K562 (cell line): ENCODE measurements at regions not wholly inside any gene's neighbourhood (a gene's known extent, or its start where the extent isn't known, plus 50 kb on each side); places are given as distances from the start of the nearest gene placed in this dataset.

Source experiments
- ARNT ChIP-seq, 2 experiments: fragments of 450-650 bp; IDR thresholded peaks; 2 replicates each; pipeline ENCODE4 v1.6.1; 2016; ENCODE audit warnings: mild to moderate bottlenecking in 1 of 2
- BCLAF1 ChIP-seq, 2 experiments: fragments of 450-650 bp in 1 of 2; IDR thresholded peaks; 2 replicates each; pipeline ENCODE4 v1.6.1; 2011 to 2017; ENCODE audit warnings: low read depth in 2 of 2, antibody characterized with exemption in 1 of 2, borderline replicate concordance in 1 of 2, low read length in 1 of 2, mild to moderate bottlenecking in 1 of 2, mixed read lengths in 1 of 2; ENCODE audit not compliant: control insufficient read depth in 1 of 2
- CEBPG ChIP-seq, 3 experiments: fragments of 200-800 bp in 1 of 3; sonication (Bioruptor generic) in 1 of 3; sonication (generic) in 1 of 3; formaldehyde crosslinking in 1 of 3; IDR thresholded peaks in 2 of 3; conservative IDR thresholded peaks in 1 of 3; 2 replicates each; pipeline versions ENCODE4 v1.6.1 to v1.8.0; 2016 to 2022; ENCODE audit warnings: missing compliant biosample characterization in 2 of 3, missing genetic modification characterization in 2 of 3, mild to moderate bottlenecking in 1 of 3, missing genetic modification reagents in 1 of 3
- EZH2 ChIP-seq: IDR thresholded peaks from 2 replicates; pipeline ENCODE4 v1.6.1; 2012; ENCODE audit warnings: low read depth, mild to moderate bottlenecking, inconsistent platforms, low read length, borderline replicate concordance
- FOXM1 ChIP-seq, 2 experiments: fragments of 450-650 bp in 1 of 2; sonication (generic) in 1 of 2; formaldehyde crosslinking in 1 of 2; IDR thresholded peaks; 2 replicates each; pipeline versions ENCODE4 v1.6.1 to v1.9.0; 2017 to 2022; ENCODE audit warnings: low read depth in 2 of 2, mild to moderate bottlenecking in 2 of 2, missing genetic modification reagents in 1 of 2, moderate library complexity in 1 of 2
- NFE2L1 ChIP-seq: fragments of 450-650 bp; IDR thresholded peaks from 2 replicates; pipeline ENCODE4 v1.6.1; 2016; ENCODE audit warnings: missing genetic modification characterization, low read depth, mild to moderate bottlenecking, missing compliant biosample characterization, moderate library complexity, borderline replicate concordance
- ZNF586 ChIP-seq: fragments of 450-650 bp; formaldehyde crosslinking; conservative IDR thresholded peaks from 2 replicates; pipeline ENCODE4 v1.4.0; 2020; ENCODE audit warnings: mild to moderate bottlenecking, moderate library complexity
- ZSCAN32 ChIP-seq: fragments of 450-650 bp; formaldehyde crosslinking; IDR thresholded peaks from 2 replicates; pipeline ENCODE4 v1.4.0; 2020; ENCODE audit warnings: mild to moderate bottlenecking, moderate library complexity
- TF ChIP-seq, protein P1 (sequence below), 3 experiments: IDR thresholded peaks in 2 of 3; conservative IDR thresholded peaks in 1 of 3; 2 replicates each; pipeline ENCODE4 v1.5.1; 2011 to 2012; ENCODE audit warnings: low read length in 3 of 3, mild to moderate bottlenecking in 3 of 3, control low read depth in 2 of 3, improper control_type of control experiment in 1 of 3, inconsistent platforms in 1 of 3, low read depth in 1 of 3, mixed read lengths in 1 of 3, moderate library complexity in 1 of 3; ENCODE audit not compliant: insufficient read depth in 2 of 3
- TF ChIP-seq, protein P2 (sequence below): fragments of 450-650 bp; formaldehyde crosslinking; conservative IDR thresholded peaks from 2 replicates; pipeline ENCODE4 v1.4.0; 2022; ENCODE audit warnings: mild to moderate bottlenecking, missing genetic modification characterization
- TF ChIP-seq, protein P3 (sequence below): fragments of 250-450 bp; sonication (Bioruptor Pico); IDR thresholded peaks from 2 replicates; pipeline ENCODE4 v1.8.0; 2021; ENCODE audit warnings: moderate library complexity, mild to moderate bottlenecking, inconsistent platforms

- TF ChIP-seq NFE2L1 (tag) (no peak), ZSCAN32 (CRISPR knock-in tag) (no peak), ARNT (IDR thresholded peaks at IDR 0.05) (no peak), BCLAF1 (IDR thresholded peaks at IDR 0.05; ENCODE audit: borderline replicate concordance in 1 of 2, control insufficient read depth in 1 of 2, low read depth in 2 of 2, low read length in 1 of 2) (no peak), EZH2 (no peak), CEBPG (CRISPR knock-in tag; IDR thresholded peaks at IDR 0.05) (no peak), CEBPG (tag; conservative IDR thresholded peaks at IDR 0.05 in 1 of 2, IDR thresholded peaks at IDR 0.05 in 1 of 2) (no peak), FOXM1 (IDR thresholded peaks at IDR 0.05; ENCODE audit: low read depth) (no peak), FOXM1 (CRISPR knock-in tag; IDR thresholded peaks at IDR 0.05; ENCODE audit: low read depth) (no peak), ZNF586 (no peak)
- TF ChIP-seq, protein P1, sequence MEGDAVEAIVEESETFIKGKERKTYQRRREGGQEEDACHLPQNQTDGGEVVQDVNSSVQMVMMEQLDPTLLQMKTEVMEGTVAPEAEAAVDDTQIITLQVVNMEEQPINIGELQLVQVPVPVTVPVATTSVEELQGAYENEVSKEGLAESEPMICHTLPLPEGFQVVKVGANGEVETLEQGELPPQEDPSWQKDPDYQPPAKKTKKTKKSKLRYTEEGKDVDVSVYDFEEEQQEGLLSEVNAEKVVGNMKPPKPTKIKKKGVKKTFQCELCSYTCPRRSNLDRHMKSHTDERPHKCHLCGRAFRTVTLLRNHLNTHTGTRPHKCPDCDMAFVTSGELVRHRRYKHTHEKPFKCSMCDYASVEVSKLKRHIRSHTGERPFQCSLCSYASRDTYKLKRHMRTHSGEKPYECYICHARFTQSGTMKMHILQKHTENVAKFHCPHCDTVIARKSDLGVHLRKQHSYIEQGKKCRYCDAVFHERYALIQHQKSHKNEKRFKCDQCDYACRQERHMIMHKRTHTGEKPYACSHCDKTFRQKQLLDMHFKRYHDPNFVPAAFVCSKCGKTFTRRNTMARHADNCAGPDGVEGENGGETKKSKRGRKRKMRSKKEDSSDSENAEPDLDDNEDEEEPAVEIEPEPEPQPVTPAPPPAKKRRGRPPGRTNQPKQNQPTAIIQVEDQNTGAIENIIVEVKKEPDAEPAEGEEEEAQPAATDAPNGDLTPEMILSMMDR (IDR thresholded peaks at IDR 0.05 in 2 of 3, conservative IDR thresholded peaks at IDR 0.05 in 1 of 3; ENCODE audit: insufficient read depth in 2 of 3, low read depth in 1 of 3, low read length in 3 of 3): no peak
- TF ChIP-seq, protein P2, sequence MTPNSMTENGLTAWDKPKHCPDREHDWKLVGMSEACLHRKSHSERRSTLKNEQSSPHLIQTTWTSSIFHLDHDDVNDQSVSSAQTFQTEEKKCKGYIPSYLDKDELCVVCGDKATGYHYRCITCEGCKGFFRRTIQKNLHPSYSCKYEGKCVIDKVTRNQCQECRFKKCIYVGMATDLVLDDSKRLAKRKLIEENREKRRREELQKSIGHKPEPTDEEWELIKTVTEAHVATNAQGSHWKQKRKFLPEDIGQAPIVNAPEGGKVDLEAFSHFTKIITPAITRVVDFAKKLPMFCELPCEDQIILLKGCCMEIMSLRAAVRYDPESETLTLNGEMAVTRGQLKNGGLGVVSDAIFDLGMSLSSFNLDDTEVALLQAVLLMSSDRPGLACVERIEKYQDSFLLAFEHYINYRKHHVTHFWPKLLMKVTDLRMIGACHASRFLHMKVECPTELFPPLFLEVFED (CRISPR knock-in tag): no peak
- TF ChIP-seq, protein P3, sequence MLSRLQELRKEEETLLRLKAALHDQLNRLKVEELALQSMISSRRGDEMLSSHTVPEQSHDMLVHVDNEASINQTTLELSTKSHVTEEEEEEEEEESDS (CRISPR knock-in tag): no peak
These were observed 635.9 kb upstream of the SUCLG2 start for GRCh38 chr3:68290333-68290732.
